ENCODE measurements at regions not wholly inside any gene's neighbourhood (a gene's known extent, or its start where the extent isn't known, plus 50 kb on each side); places are given as distances from the start of the nearest gene placed in this dataset.

DNA sequence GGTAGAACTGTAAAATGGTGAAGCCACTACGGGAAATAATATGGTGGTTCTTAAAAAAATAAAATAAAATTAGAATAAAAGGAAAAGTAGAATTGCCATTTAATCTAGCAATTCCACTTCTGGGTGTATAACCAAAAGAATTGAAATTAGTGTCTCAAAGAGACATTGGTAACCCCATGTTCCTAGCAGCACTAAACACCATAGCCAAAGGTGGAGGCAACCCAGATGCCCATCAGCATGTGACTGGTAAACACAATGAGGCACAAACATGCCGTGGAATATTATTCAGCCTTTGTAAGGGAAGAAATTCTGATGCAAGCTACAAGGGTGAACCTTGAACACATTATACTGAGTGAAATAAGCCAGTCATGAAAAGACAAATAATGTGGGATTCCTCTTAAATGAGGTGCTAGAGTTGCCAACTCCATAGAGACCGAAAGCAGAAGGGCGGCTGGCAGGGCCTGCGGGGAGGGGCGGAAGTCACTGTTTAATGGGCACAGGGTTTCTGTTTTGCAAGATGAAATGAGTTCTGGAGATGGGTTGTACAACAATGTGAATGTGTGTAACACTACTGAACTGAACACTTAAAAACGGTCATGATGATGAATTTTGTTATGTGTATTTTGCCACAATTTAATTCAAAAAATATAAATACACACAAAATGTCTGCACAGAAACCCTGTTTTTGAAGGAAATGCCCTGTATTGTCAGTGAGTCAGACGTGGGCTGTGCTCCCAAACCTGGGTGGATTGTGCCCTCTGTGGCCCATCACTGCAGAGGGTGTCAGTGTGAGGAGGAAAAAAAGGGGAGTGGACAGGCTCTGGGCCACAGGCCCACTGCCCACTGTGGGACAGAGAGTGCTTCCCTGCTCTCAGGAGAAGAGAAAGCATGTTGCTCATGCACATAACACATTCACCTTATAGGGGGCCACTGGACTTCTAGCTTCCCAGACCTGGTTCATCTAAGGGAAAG is 49.6 kb upstream of the CD93 start:
- H3K9me3 ChIP-seq (ENCODE audit: control insufficient read depth, low read depth, low read length) = no peaks in the 10 kb centered on the region
- H3K27me3 ChIP-seq (ENCODE audit: control insufficient read depth, insufficient read depth, low read length) = no peaks in the 10 kb centered on the region
- H3K27ac ChIP-seq (ENCODE audit: low read length) = no peak overlapping the region
- no peaks in the 10 kb centered on the region for H3K36me3 ChIP-seq (ENCODE audit: control insufficient read depth, low read depth, low read length)
- H3K4me1 ChIP-seq (ENCODE audit: control insufficient read depth, low read depth, low read length) = no peaks in the 10 kb centered on the region
- no peak overlapping the region for H3K4me3 ChIP-seq (ENCODE audit: low read length)
- H3K9ac ChIP-seq (ENCODE audit: low read length) = no peak overlapping the region

Data from iPS-18a (cell line).